SIG-M5 treated with dmso at 0.1 percent for 504 hours (cell line): ENCODE measurements at regions not wholly inside any gene's neighbourhood (a gene's known extent, or its start where the extent isn't known, plus 50 kb on each side); places are given as distances from the start of the nearest gene placed in this dataset.
A peak's percentile ranks its signal among the peaks of the same experiment; 100 is the strongest.

Experiments used
- DNase-seq: peaks from one replicate; lab custom pipeline; 2025; ENCODE audit not compliant: unreplicated experiment; lab: John Stamatoyannopoulos, UW

- no peak for DNase-seq
These were observed 69.2 kb downstream of the INHBA start for GRCh38 chr7:41633690-41634089.

- DNase-seq: no peak
These were observed 72.1 kb downstream of the INHBA start for GRCh38 chr7:41630741-41631140.

GRCh38 chr7:41629711-41630111 lies 73.2 kb downstream of the INHBA start:
- DNase-seq: no peak

GRCh38 chr7:41628901-41629300 lies 74.0 kb downstream of the INHBA start:
- DNase-seq: no peak

- no peak for DNase-seq
These were observed 75.1 kb downstream of the INHBA start for GRCh38 chr7:41627645-41628298.

- no peak for DNase-seq
These were observed 78.1 kb downstream of the INHBA start for GRCh38 chr7:41624818-41625217.

- DNase-seq: no peak
These were observed 80.7 kb downstream of the INHBA start for GRCh38 chr7:41621953-41622831.

GRCh38 chr7:41617987-41618386 lies 84.9 kb downstream of the INHBA start:
- no peak for DNase-seq

GRCh38 chr7:41612798-41613197 lies 90.1 kb downstream of the INHBA start:
- DNase-seq: no peak

- no peak for DNase-seq
These were observed 90.5 kb downstream of the INHBA start for GRCh38 chr7:41612386-41612785.

- no peak for DNase-seq
These were observed 94.4 kb downstream of the INHBA start for GRCh38 chr7:41608447-41608846.

- DNase-seq: no peak
These were observed 98.9 kb downstream of the INHBA start for GRCh38 chr7:41603985-41604384.

- no peak for DNase-seq
These were observed 103.1 kb downstream of the INHBA start for GRCh38 chr7:41599760-41600159.

- no peak for DNase-seq
These were observed 110.1 kb downstream of the INHBA start for GRCh38 chr7:41592794-41593193.

GRCh38 chr7:41592236-41592635 lies 110.7 kb downstream of the INHBA start:
- peak; percentile 69 for DNase-seq

GRCh38 chr7:41590986-41591385 lies 111.9 kb downstream of the INHBA start:
- no peak for DNase-seq

GRCh38 chr7:41588341-41588740 lies 114.5 kb downstream of the INHBA start:
- no peak for DNase-seq

GRCh38 chr7:41586931-41587640 lies 115.8 kb downstream of the INHBA start:
- no peak for DNase-seq

- DNase-seq: peak; percentile 67
These were observed 118.1 kb downstream of the INHBA start for GRCh38 chr7:41584746-41585145.

- DNase-seq: no peak
These were observed 120.8 kb downstream of the INHBA start for GRCh38 chr7:41582116-41582515.

- no peak for DNase-seq
These were observed 121.8 kb downstream of the INHBA start for GRCh38 chr7:41581041-41581440.
